MM.1S (cell line): ENCODE measurements at regions not wholly inside any gene's neighbourhood (a gene's known extent, or its start where the extent isn't known, plus 50 kb on each side); places are given as distances from the start of the nearest gene placed in this dataset.

Experiments
- DNase-seq: peaks from one replicate; pipeline ENCODE4 v3.0.0-alpha.2; 2015
- H2AFZ ChIP-seq: fragments of 300-600 bp; sonication (generic); 2 replicates; pipeline ENCODE4 v1.6.0; 2016; ENCODE audit warnings: antibody characterized with exemption, low read length
- H3F3A ChIP-seq: fragments of 300-600 bp; sonication (generic); 2 replicates; pipeline ENCODE4 v1.6.1; 2016; ENCODE audit warnings: mild to moderate bottlenecking, antibody characterized with exemption, low read length, moderate library complexity, mixed read lengths; ENCODE audit not compliant: insufficient read depth
- H3K27ac ChIP-seq: fragments of 300-600 bp; sonication (generic); 2 replicates; pipeline ENCODE4 v1.5.1; 2016; ENCODE audit warnings: mild to moderate bottlenecking, low read length
- H3K27me3 ChIP-seq: fragments of 300-600 bp; sonication (generic); replicated peaks from 2 replicates; pipeline ENCODE4 v1.6.0; 2016; ENCODE audit warnings: low read length; ENCODE audit not compliant: insufficient read depth
- H3K36me3 ChIP-seq: fragments of 300-600 bp; sonication (generic); replicated peaks from 2 replicates; pipeline ENCODE4 v1.6.1; 2016; ENCODE audit warnings: mild to moderate bottlenecking, low read length, mixed read lengths; ENCODE audit not compliant: insufficient read depth
- H3K4me1 ChIP-seq: fragments of 300-600 bp; sonication (generic); 2 replicates; pipeline ENCODE4 v1.6.1; 2016; ENCODE audit warnings: low read length, mixed read lengths
- H3K4me2 ChIP-seq: fragments of 300-600 bp; sonication (generic); 2 replicates; pipeline ENCODE4 v1.6.0; 2016; ENCODE audit warnings: low read depth, low read length
- H3K4me3 ChIP-seq: fragments of 300-600 bp; sonication (generic); 2 replicates; pipeline ENCODE4 v1.5.1; 2016; ENCODE audit warnings: low read length, mixed read lengths
- H3K79me2 ChIP-seq: fragments of 300-600 bp; sonication (generic); 2 replicates; pipeline ENCODE4 v1.6.1; 2016; ENCODE audit warnings: mixed run types, low read length, mixed read lengths
- H3K9ac ChIP-seq: fragments of 300-600 bp; sonication (generic); 2 replicates; pipeline ENCODE4 v1.6.1; 2016; ENCODE audit warnings: low read length, mixed read lengths
- H3K9me2 ChIP-seq: fragments of 300-600 bp; sonication (generic); replicated peaks from 2 replicates; pipeline ENCODE4 v1.6.1; 2016; ENCODE audit warnings: mild to moderate bottlenecking, low read length, mixed read lengths; ENCODE audit not compliant: insufficient read depth
- H3K9me3 ChIP-seq: fragments of 300-600 bp; sonication (generic); replicated peaks from 2 replicates; pipeline ENCODE4 v1.6.1; 2016; ENCODE audit warnings: mild to moderate bottlenecking, low read length, mixed read lengths; ENCODE audit not compliant: insufficient read depth
- H4K20me1 ChIP-seq: fragments of 300-600 bp; sonication (generic); 2 replicates; pipeline ENCODE4 v1.6.1; 2016; ENCODE audit warnings: mild to moderate bottlenecking, low read length, moderate library complexity, mixed read lengths; ENCODE audit not compliant: insufficient read depth
- CTCF ChIP-seq: fragments of 300-600 bp; sonication (generic); IDR thresholded peaks from 2 replicates; pipeline ENCODE4 v1.5.1; 2016; ENCODE audit warnings: antibody characterized with exemption, low read length, mixed read lengths
- EZH2 ChIP-seq: fragments of 300-600 bp; sonication (generic); optimal IDR thresholded peaks from 2 replicates; pipeline ENCODE3; 2017; ENCODE audit warnings: low read depth, mild to moderate bottlenecking, antibody characterized with exemption, low read length, mixed read lengths
- EZH2phosphoT487 ChIP-seq: fragments of 300-600 bp; sonication (generic); IDR thresholded peaks from 2 replicates; pipeline ENCODE4 v1.6.1; 2018; ENCODE audit warnings: antibody characterized with exemption, low read length

- no peak for TF ChIP-seq CTCF
- TF ChIP-seq EZH2phosphoT487: no peak
- TF ChIP-seq EZH2: no peak
- H3K9ac ChIP-seq: no peak overlapping the region
- H2AFZ ChIP-seq: no peak overlapping the region
- no peak overlapping the region for H3K4me2 ChIP-seq
- no peak overlapping the region for H3K4me3 ChIP-seq
- H3K9me3 ChIP-seq: no peaks in the 10 kb centered on the region
- H3K79me2 ChIP-seq: no peaks in the 10 kb centered on the region
- no peak overlapping the region for H3K27ac ChIP-seq
- no peaks in the 10 kb centered on the region for H3K36me3 ChIP-seq
- no peaks in the 10 kb centered on the region for H3F3A ChIP-seq
- H4K20me1 ChIP-seq: no peaks in the 10 kb centered on the region
- no peak for DNase-seq
- H3K4me1 ChIP-seq: no peaks in the 10 kb centered on the region
- peaks cover 98% of the 10 kb centered on the region for H3K27me3 ChIP-seq
- H3K9me2 ChIP-seq: no peaks in the 10 kb centered on the region
Measured at GRCh38 chr11:70501933-70502540, 103.7 kb downstream of the CTTN start.

- Histone ChIP-seq H2AFZ (no peak overlapping the region), H3K4me1 (no peaks in the 10 kb centered on the region), H3F3A (no peaks in the 10 kb centered on the region), H4K20me1 (no peaks in the 10 kb centered on the region), H3K36me3 (no peaks in the 10 kb centered on the region), H3K4me3 (no peak overlapping the region), H3K4me2 (no peak overlapping the region), H3K9me3 (no peaks in the 10 kb centered on the region), H3K79me2 (no peaks in the 10 kb centered on the region), H3K9ac (no peak overlapping the region), H3K9me2 (no peaks in the 10 kb centered on the region), H3K27me3 (peaks cover 98% of the 10 kb centered on the region), H3K27ac (no peak overlapping the region)
- DNase-seq: no peak
- TF ChIP-seq EZH2: no peak
- no peak for TF ChIP-seq CTCF
- TF ChIP-seq EZH2phosphoT487: no peak
Measured at GRCh38 chr11:70502677-70503467, 104.5 kb downstream of the CTTN start.

- H3K4me2 ChIP-seq: no peak overlapping the region
- no peak for DNase-seq
Measured at GRCh38 chr11:70503468-70504221, 105.3 kb downstream of the CTTN start.

More at GRCh38 chr11:70503468-70504221, 105.3 kb downstream of the CTTN start:
- TF ChIP-seq EZH2: no peak
- TF ChIP-seq CTCF: no peak
- TF ChIP-seq EZH2phosphoT487: no peak
- H3K27me3 ChIP-seq: peaks cover 98% of the 10 kb centered on the region
- H4K20me1 ChIP-seq: no peaks in the 10 kb centered on the region
- H3K79me2 ChIP-seq: no peaks in the 10 kb centered on the region
- no peak overlapping the region for H3K9ac ChIP-seq
- H3K4me1 ChIP-seq: no peaks in the 10 kb centered on the region
- H3F3A ChIP-seq: no peaks in the 10 kb centered on the region
- no peak overlapping the region for H2AFZ ChIP-seq
- H3K36me3 ChIP-seq: no peaks in the 10 kb centered on the region
- H3K4me3 ChIP-seq: no peak overlapping the region
- no peaks in the 10 kb centered on the region for H3K9me3 ChIP-seq
- no peak overlapping the region for H3K27ac ChIP-seq
- H3K9me2 ChIP-seq: no peaks in the 10 kb centered on the region
